IPS-18a (cell line): ENCODE measurements at regions not wholly inside any gene's neighbourhood (a gene's known extent, or its start where the extent isn't known, plus 50 kb on each side); places are given as distances from the start of the nearest gene placed in this dataset.
"Not testable (repeated sequence)": the region's sequence is repeated elsewhere in the genome, so short reads cannot be mapped to it uniquely, and the experiment has no call there.

Source experiments
- H3K27ac ChIP-seq: one replicate; pipeline ENCODE4 v1.5.1; 2013; ENCODE audit warnings: low read length
- H3K27me3 ChIP-seq: one replicate; pipeline ENCODE4 v1.6.1; 2013; ENCODE audit warnings: mild to moderate bottlenecking, low read length; ENCODE audit not compliant: control insufficient read depth, insufficient read depth
- H3K36me3 ChIP-seq: one replicate; pipeline ENCODE4 v1.6.1; 2013; ENCODE audit warnings: low read depth, low read length; ENCODE audit not compliant: control insufficient read depth
- H3K4me1 ChIP-seq: one replicate; pipeline ENCODE4 v1.6.1; 2013; ENCODE audit warnings: low read depth, low read length; ENCODE audit not compliant: control insufficient read depth
- H3K4me3 ChIP-seq: one replicate; pipeline ENCODE4 v1.5.1; 2013; ENCODE audit warnings: low read length
- H3K9ac ChIP-seq: one replicate; pipeline ENCODE4 v1.6.1; 2013; ENCODE audit warnings: mild to moderate bottlenecking, low read length, moderate library complexity
- H3K9me3 ChIP-seq: one replicate; pipeline ENCODE4 v1.6.1; 2013; ENCODE audit warnings: low read depth, low read length; ENCODE audit not compliant: control insufficient read depth

DNA sequence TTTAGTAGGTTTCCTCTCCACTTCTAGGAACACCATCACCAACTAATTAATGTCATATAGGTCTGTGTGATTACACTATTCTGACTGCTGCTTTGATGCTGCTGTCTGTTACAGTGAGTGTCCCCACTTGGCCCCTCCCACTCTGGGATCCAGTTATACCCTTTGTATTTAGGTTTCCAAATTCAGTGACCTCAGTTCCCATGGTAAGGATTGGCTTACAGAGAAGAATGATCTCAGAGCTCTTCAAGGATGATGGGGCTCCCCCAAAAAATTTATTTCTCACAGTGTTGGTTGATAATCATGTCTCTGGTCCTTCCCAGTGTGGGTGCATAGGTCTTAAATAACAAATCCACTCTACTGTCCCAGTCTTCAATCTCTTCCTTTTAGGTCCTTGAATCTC, 210.0 kb upstream of the MYL2 start:
- Histone ChIP-seq H3K36me3 (no peaks in the 10 kb centered on the region), H3K27ac (no peak overlapping the region), H3K27me3 (no peaks in the 10 kb centered on the region), H3K9me3 (peaks cover 2% of the 10 kb centered on the region), H3K4me3 (no peak overlapping the region), H3K9ac (no peak overlapping the region), H3K4me1 (no peaks in the 10 kb centered on the region)

GRCh38 chr12:111129149-111129767, 208.9 kb upstream of the MYL2 start:
- H3K4me1 ChIP-seq, result no peaks in the 10 kb centered on the region
- no peak overlapping the region for H3K4me3 ChIP-seq
- H3K9ac ChIP-seq, result no peak overlapping the region
- H3K9me3 ChIP-seq, result no peaks in the 10 kb centered on the region
- no peaks in the 10 kb centered on the region for H3K27me3 ChIP-seq
- H3K27ac ChIP-seq, result no peak overlapping the region
- no peaks in the 10 kb centered on the region for H3K36me3 ChIP-seq

GRCh38 chr12:111126331-111126730, 206.0 kb upstream of the MYL2 start:
- Histone ChIP-seq H3K4me1 (peaks cover 10% of the 10 kb centered on the region), H3K27me3 (no peaks in the 10 kb centered on the region), H3K27ac (no peak overlapping the region), H3K36me3 (no peaks in the 10 kb centered on the region), H3K4me3 (no peak overlapping the region), H3K9ac (no peak overlapping the region), H3K9me3 (no peaks in the 10 kb centered on the region)

GRCh38 chr12:111124183-111124582, 203.8 kb upstream of the MYL2 start:
- Histone ChIP-seq H3K36me3 (no peaks in the 10 kb centered on the region), H3K27me3 (no peaks in the 10 kb centered on the region), H3K27ac (no peak overlapping the region), H3K9ac (no peak overlapping the region), H3K4me3 (no peak overlapping the region), H3K4me1 (peaks cover 10% of the 10 kb centered on the region), H3K9me3 (no peaks in the 10 kb centered on the region)

GRCh38 chr12:111123390-111123789, 203.0 kb upstream of the MYL2 start:
- Histone ChIP-seq H3K27me3 (no peaks in the 10 kb centered on the region), H3K27ac (no peak overlapping the region), H3K9ac (no peak overlapping the region), H3K36me3 (no peaks in the 10 kb centered on the region), H3K4me1 (peaks cover 10% of the 10 kb centered on the region), H3K4me3 (no peak overlapping the region), H3K9me3 (no peaks in the 10 kb centered on the region)

- H3K36me3 ChIP-seq, result no peaks in the 10 kb centered on the region
- no peak overlapping the region for H3K4me3 ChIP-seq
- H3K4me1 ChIP-seq, result peaks cover 10% of the 10 kb centered on the region
- H3K9ac ChIP-seq, result no peak overlapping the region
- no peak overlapping the region for H3K27ac ChIP-seq
- no peaks in the 10 kb centered on the region for H3K9me3 ChIP-seq
- H3K27me3 ChIP-seq, result no peaks in the 10 kb centered on the region
Measured at GRCh38 chr12:111122458-111122878, 202.1 kb upstream of the MYL2 start.

GRCh38 chr12:111121840-111122239, 201.5 kb upstream of the MYL2 start:
- H3K4me1 ChIP-seq, result peaks cover 10% of the 10 kb centered on the region
- no peaks in the 10 kb centered on the region for H3K27me3 ChIP-seq
- H3K9me3 ChIP-seq, result no peaks in the 10 kb centered on the region
- no peak overlapping the region for H3K9ac ChIP-seq
- H3K27ac ChIP-seq, result no peak overlapping the region
- H3K36me3 ChIP-seq, result no peaks in the 10 kb centered on the region
- H3K4me3 ChIP-seq, result no peak overlapping the region

DNA sequence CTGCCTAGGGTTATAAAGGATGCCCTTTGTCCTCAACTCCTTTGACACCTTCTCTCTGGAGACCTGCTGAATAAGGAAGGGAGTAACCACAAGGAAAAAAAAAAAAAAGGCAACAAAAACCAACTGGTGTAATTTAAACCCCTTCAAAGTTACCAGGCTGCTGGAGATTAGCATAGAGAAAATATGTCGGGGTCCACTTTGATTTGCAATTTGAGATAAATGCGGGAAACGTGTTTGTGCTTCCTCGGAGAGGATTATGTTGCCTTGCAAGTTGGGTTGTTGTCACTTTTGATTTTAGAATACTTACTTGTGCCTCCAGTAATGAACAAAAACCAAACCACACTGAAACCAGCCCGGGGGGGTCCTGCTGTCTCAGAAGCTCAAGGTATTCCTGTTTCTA, 200.2 kb upstream of the MYL2 start:
- Histone ChIP-seq H3K27me3 (no peaks in the 10 kb centered on the region), H3K9me3 (no peaks in the 10 kb centered on the region), H3K36me3 (no peaks in the 10 kb centered on the region), H3K9ac (no peak overlapping the region), H3K27ac (no peak overlapping the region), H3K4me1 (peaks cover 10% of the 10 kb centered on the region), H3K4me3 (no peak overlapping the region)

GRCh38 chr12:111117017-111117416, 196.6 kb upstream of the MYL2 start:
- no peak overlapping the region for H3K9ac ChIP-seq
- no peaks in the 10 kb centered on the region for H3K27me3 ChIP-seq
- no peak overlapping the region for H3K27ac ChIP-seq
- no peaks in the 10 kb centered on the region for H3K36me3 ChIP-seq
- H3K4me3 ChIP-seq, result no peak overlapping the region
- H3K4me1 ChIP-seq, result peaks cover 4% of the 10 kb centered on the region
- no peaks in the 10 kb centered on the region for H3K9me3 ChIP-seq

DNA sequence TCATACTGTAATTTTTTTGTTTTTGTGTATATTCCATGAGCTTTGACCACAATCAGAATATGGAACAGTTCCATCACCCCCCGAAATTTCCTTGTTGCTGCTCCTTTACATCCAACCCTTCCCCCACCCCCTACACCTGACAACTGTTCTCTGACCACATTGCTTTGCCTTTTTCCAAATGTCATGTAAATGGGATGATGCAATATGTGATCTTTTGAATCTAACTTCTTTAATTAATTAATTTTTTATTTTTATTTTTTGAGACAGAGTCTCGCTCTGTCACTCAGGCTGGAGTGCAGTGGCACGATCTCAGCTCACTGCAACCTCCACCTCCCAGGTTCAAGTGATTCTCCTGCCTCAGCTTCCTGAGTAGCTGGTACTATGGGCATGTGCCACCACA, 192.9 kb upstream of the MYL2 start:
- not testable (repeated sequence) for H3K36me3 ChIP-seq, H3K27ac ChIP-seq, H3K27me3 ChIP-seq, H3K4me1 ChIP-seq, H3K4me3 ChIP-seq, H3K9me3 ChIP-seq, H3K9ac ChIP-seq

GRCh38 chr12:111112311-111113098, 192.1 kb upstream of the MYL2 start:
- Histone ChIP-seq H3K9ac (no peak overlapping the region), H3K9me3 (no peaks in the 10 kb centered on the region), H3K36me3 (no peaks in the 10 kb centered on the region), H3K4me3 (no peak overlapping the region), H3K4me1 (no peaks in the 10 kb centered on the region), H3K27me3 (no peaks in the 10 kb centered on the region), H3K27ac (no peak overlapping the region)

DNA sequence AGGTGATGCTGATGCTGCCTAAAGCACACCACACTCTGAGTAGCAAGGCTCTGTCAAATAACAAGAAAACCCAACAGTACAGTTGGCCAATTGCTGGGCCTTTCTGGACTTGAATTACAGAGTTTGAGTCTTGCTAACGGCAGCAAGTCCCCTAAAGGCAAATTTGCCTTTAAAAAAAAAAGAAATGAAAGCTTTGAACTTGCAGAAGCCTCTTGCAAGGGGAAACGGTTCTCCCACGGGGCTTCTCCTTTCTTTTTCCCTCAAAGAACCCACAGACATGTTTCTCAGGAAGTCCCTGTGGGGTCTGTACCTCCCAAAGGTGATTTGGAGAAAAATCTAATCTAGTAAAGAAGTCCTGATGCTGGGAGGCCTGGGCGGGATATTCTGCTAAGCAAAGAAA, 191.3 kb upstream of the MYL2 start:
- H3K4me3 ChIP-seq, result no peak overlapping the region
- H3K27ac ChIP-seq, result no peak overlapping the region
- H3K36me3 ChIP-seq, result no peaks in the 10 kb centered on the region
- H3K4me1 ChIP-seq, result no peaks in the 10 kb centered on the region
- no peaks in the 10 kb centered on the region for H3K27me3 ChIP-seq
- no peaks in the 10 kb centered on the region for H3K9me3 ChIP-seq
- H3K9ac ChIP-seq, result no peak overlapping the region
